Activated CD8-positive, alpha-beta memory T cell treated with anti-CD3 and anti-CD28 coated beads, Interleukin-2, amount 10 ng/mL, durations not matched to agents 7 days and 5 days (primary cell): ENCODE measurements at regions not wholly inside any gene's neighbourhood (a gene's known extent, or its start where the extent isn't known, plus 50 kb on each side); places are given as distances from the start of the nearest gene placed in this dataset.

Experiments used
- ATAC-seq: fragments of 150-1000 bp; cut with Tn5 transposase; one replicate; pipeline ENCODE4 v1.10.0; 2021; ENCODE audit warnings: moderate library complexity
- CTCF ChIA-PET: fragments of 350-600 bp; sonication (Branson Sonifier 250); formaldehyde crosslinking; loops from one replicate; lab custom pipeline; 2021; ENCODE audit warnings: antibody characterized with exemption; lab: Charles Lee
- DNase-seq: peaks from one replicate; pipeline ENCODE4 v3.0.0-alpha.2; 2020
- H3K27ac Mint-ChIP-seq: one replicate; pipeline ENCODE4 v1.8.0; 2021; ENCODE audit warnings: mild to moderate bottlenecking, mixed read lengths
- H3K27me3 Mint-ChIP-seq: one replicate; pipeline ENCODE4 v1.8.0; 2021; ENCODE audit warnings: mixed read lengths
- H3K36me3 Mint-ChIP-seq: one replicate; pipeline ENCODE4 v1.8.0; 2021; ENCODE audit warnings: mild to moderate bottlenecking, mixed read lengths
- H3K4me1 Mint-ChIP-seq: one replicate; pipeline ENCODE4 v1.8.0; 2021; ENCODE audit warnings: mixed read lengths
- H3K4me3 Mint-ChIP-seq: one replicate; pipeline ENCODE4 v1.8.0; 2021; ENCODE audit warnings: mild to moderate bottlenecking, moderate library complexity, mixed read lengths
- H3K9me3 Mint-ChIP-seq: one replicate; pipeline ENCODE4 v1.8.0; 2022; ENCODE audit warnings: low read depth, mixed read lengths

- peaks cover 2% of the 10 kb centered on the region for H3K27me3 Mint-ChIP-seq
- H3K27ac Mint-ChIP-seq = no peak overlapping the region
Observed at GRCh38 chr13:29924482-29925350, 74.3 kb upstream of the UBL3 start.

GRCh38 chr13:29923554-29924481 lies 73.4 kb upstream of the UBL3 start:
- no peak overlapping the region for H3K4me3 Mint-ChIP-seq

More at GRCh38 chr13:29924482-29925350, 74.3 kb upstream of the UBL3 start:
- H3K4me1 Mint-ChIP-seq = peaks cover 28% of the 10 kb centered on the region
- CTCF ChIA-PET = interaction anchor here (0.6 to 3.2 kb wide), 14 partner anchors 8 to 188 kb away, joined by 3 to 41 read pairs (median 6); no protein-coding TSS in a partner anchor
- H3K9me3 Mint-ChIP-seq = no peaks in the 10 kb centered on the region
- ATAC-seq = no peak
- no peak overlapping the region for H3K4me3 Mint-ChIP-seq
- H3K36me3 Mint-ChIP-seq = no peaks in the 10 kb centered on the region
- DNase-seq = no peak

GRCh38 chr13:29922896-29923295 lies 72.5 kb upstream of the UBL3 start:
- no peak overlapping the region for H3K4me3 Mint-ChIP-seq
- peaks cover 33% of the 10 kb centered on the region for H3K4me1 Mint-ChIP-seq
- no peak for ATAC-seq
- no peak overlapping the region for H3K27ac Mint-ChIP-seq
- CTCF ChIA-PET = interaction anchor here (1.0 to 3.2 kb wide), 12 partner anchors 9 to 153 kb away, joined by 3 to 41 read pairs (median 4); no protein-coding TSS in a partner anchor
- H3K27me3 Mint-ChIP-seq = no peaks in the 10 kb centered on the region
- DNase-seq = no peak
- no peaks in the 10 kb centered on the region for H3K36me3 Mint-ChIP-seq
- H3K9me3 Mint-ChIP-seq = no peaks in the 10 kb centered on the region

More at GRCh38 chr13:29923554-29924481, 73.4 kb upstream of the UBL3 start:
- Mint-ChIP-seq H3K4me1 (peaks cover 30% of the 10 kb centered on the region), H3K9me3 (no peaks in the 10 kb centered on the region), H3K27me3 (no peaks in the 10 kb centered on the region), H3K36me3 (no peaks in the 10 kb centered on the region), H3K27ac (no peak overlapping the region)
- ATAC-seq (peak; percentile 55), DNase-seq (peak; percentile 65)
- CTCF ChIA-PET = interaction anchor here (0.6 to 3.2 kb wide), 27 partner anchors 8 to 192 kb away, joined by 3 to 41 read pairs (median 4); partner anchors contain the start of gene UBL3

- no peak overlapping the region for H3K27ac Mint-ChIP-seq
- ATAC-seq (no peak), DNase-seq (no peak)
- CTCF ChIA-PET = interaction anchor here (0.6 to 2.9 kb wide), 7 partner anchors 10 to 500 kb away, joined by 3 to 12 read pairs (median 4); no protein-coding TSS in a partner anchor
- no peaks in the 10 kb centered on the region for H3K9me3 Mint-ChIP-seq
- H3K4me1 Mint-ChIP-seq = peaks cover 33% of the 10 kb centered on the region
- H3K4me3 Mint-ChIP-seq = no peak overlapping the region
- H3K36me3 Mint-ChIP-seq = no peaks in the 10 kb centered on the region
- H3K27me3 Mint-ChIP-seq = no peaks in the 10 kb centered on the region
Observed at GRCh38 chr13:29922281-29922821, 71.9 kb upstream of the UBL3 start.

- ATAC-seq (no peak), DNase-seq (no peak)
- H3K4me3 Mint-ChIP-seq = no peak overlapping the region
- H3K4me1 Mint-ChIP-seq = peaks cover 33% of the 10 kb centered on the region
- H3K27ac Mint-ChIP-seq = no peak overlapping the region
- no peaks in the 10 kb centered on the region for H3K9me3 Mint-ChIP-seq
- no peaks in the 10 kb centered on the region for H3K27me3 Mint-ChIP-seq
- no peaks in the 10 kb centered on the region for H3K36me3 Mint-ChIP-seq
- CTCF ChIA-PET = interaction anchor here (0.6 to 2.1 kb wide), 4 partner anchors 9 to 73 kb away, joined by 3 to 5 read pairs (median 4); no protein-coding TSS in a partner anchor
Observed at GRCh38 chr13:29921542-29921941, 71.1 kb upstream of the UBL3 start.

- Mint-ChIP-seq H3K27me3 (no peaks in the 10 kb centered on the region), H3K4me3 (no peak overlapping the region), H3K27ac (no peak overlapping the region), H3K4me1 (peaks cover 26% of the 10 kb centered on the region), H3K36me3 (no peaks in the 10 kb centered on the region), H3K9me3 (no peaks in the 10 kb centered on the region)
- no peak for DNase-seq
- CTCF ChIA-PET = interaction anchor here (0.8 to 2.4 kb wide), 7 partner anchors 9 to 195 kb away, joined by 3 to 8 read pairs (median 4); partner anchors contain the start of gene UBL3
- no peak for ATAC-seq
Observed at GRCh38 chr13:29920025-29920643, 69.7 kb upstream of the UBL3 start.

- CTCF ChIA-PET = interaction anchor here (1.3 to 2.4 kb wide), 3 partner anchors 10 to 196 kb away, joined by 4 to 8 read pairs (median 4); no protein-coding TSS in a partner anchor
- Mint-ChIP-seq H3K9me3 (no peaks in the 10 kb centered on the region), H3K4me1 (peaks cover 14% of the 10 kb centered on the region), H3K27me3 (no peaks in the 10 kb centered on the region), H3K4me3 (no peak overlapping the region), H3K36me3 (no peaks in the 10 kb centered on the region), H3K27ac (no peak overlapping the region)
- DNase-seq (no peak), ATAC-seq (no peak)
Observed at GRCh38 chr13:29918845-29919244, 68.4 kb upstream of the UBL3 start.

- H3K27ac Mint-ChIP-seq = no peak overlapping the region
Observed at GRCh38 chr13:29917650-29918049, 67.2 kb upstream of the UBL3 start.

GRCh38 chr13:29914581-29914980 lies 64.2 kb upstream of the UBL3 start:
- peaks cover 5% of the 10 kb centered on the region for H3K4me1 Mint-ChIP-seq
- peaks cover 2% of the 10 kb centered on the region for H3K27me3 Mint-ChIP-seq
- no peak for DNase-seq
- H3K4me3 Mint-ChIP-seq = no peak overlapping the region
- no peak overlapping the region for H3K27ac Mint-ChIP-seq
- H3K9me3 Mint-ChIP-seq = no peaks in the 10 kb centered on the region
- CTCF ChIA-PET = no interaction called here
- ATAC-seq = no peak
- H3K36me3 Mint-ChIP-seq = no peaks in the 10 kb centered on the region

More at GRCh38 chr13:29917650-29918049, 67.2 kb upstream of the UBL3 start:
- ATAC-seq = no peak
- Mint-ChIP-seq H3K27me3 (peaks cover 2% of the 10 kb centered on the region), H3K4me3 (no peak overlapping the region), H3K4me1 (peaks cover 5% of the 10 kb centered on the region), H3K9me3 (no peaks in the 10 kb centered on the region), H3K36me3 (no peaks in the 10 kb centered on the region)
- CTCF ChIA-PET = interaction anchor here (1.3 to 2.4 kb wide), 2 partner anchors 17 to 197 kb away, joined by 4 to 8 read pairs; no protein-coding TSS in a partner anchor
- DNase-seq = no peak

GRCh38 chr13:29911781-29912418 lies 61.5 kb upstream of the UBL3 start:
- Mint-ChIP-seq H3K27ac (no peak overlapping the region), H3K4me1 (peaks cover 16% of the 10 kb centered on the region), H3K36me3 (peaks cover 1% of the 10 kb centered on the region), H3K4me3 (no peak overlapping the region), H3K9me3 (no peaks in the 10 kb centered on the region), H3K27me3 (peaks cover 2% of the 10 kb centered on the region)
- CTCF ChIA-PET = interaction anchor here (1.2 to 2.5 kb wide), 2 partner anchors 10 to 12 kb away, joined by 4 to 10 read pairs; no protein-coding TSS in a partner anchor
- ATAC-seq = no peak
- no peak for DNase-seq

GRCh38 chr13:29909975-29910674 lies 59.7 kb upstream of the UBL3 start:
- CTCF ChIA-PET = interaction anchor here (1.0 kb wide), 1 partner anchor 13 kb away, joined by 3 read pairs; no protein-coding TSS in a partner anchor

More at GRCh38 chr13:29909975-29910674, 59.7 kb upstream of the UBL3 start:
- Mint-ChIP-seq H3K4me1 (peaks cover 19% of the 10 kb centered on the region), H3K9me3 (no peaks in the 10 kb centered on the region), H3K27me3 (peaks cover 2% of the 10 kb centered on the region), H3K4me3 (no peak overlapping the region), H3K36me3 (peaks cover 1% of the 10 kb centered on the region), H3K27ac (no peak overlapping the region)
- no peak for DNase-seq
- ATAC-seq = no peak
